GM13976 (cell line): ENCODE measurements at regions not wholly inside any gene's neighbourhood (a gene's known extent, or its start where the extent isn't known, plus 50 kb on each side); places are given as distances from the start of the nearest gene placed in this dataset.
"Not testable (repeated sequence)": the region's sequence is repeated elsewhere in the genome, so short reads cannot be mapped to it uniquely, and the experiment has no call there.

Source experiments
- DNase-seq: peaks from one replicate; pipeline ENCODE4 v3.0.0; 2012; ENCODE audit warnings: low spot score
- in situ Hi-C: fragments of 300-500 bp; cut with MboI; formaldehyde crosslinking; loops from one replicate; pipeline ENCODE4 v1.12.0; 2022; ENCODE audit warnings: low sequenced_read_pairs, mixed read lengths, inconsistent platforms; ENCODE audit not compliant: unreplicated experiment
- TF ChIP-seq, protein P1 (sequence below): IDR thresholded peaks from 2 replicates; pipeline ENCODE4 v1.5.1; 2012; ENCODE audit warnings: borderline replicate concordance, mild to moderate bottlenecking; ENCODE audit not compliant: insufficient read depth; ENCODE audit errors: extremely low read depth, missing control alignments, control extremely low read depth

DNA sequence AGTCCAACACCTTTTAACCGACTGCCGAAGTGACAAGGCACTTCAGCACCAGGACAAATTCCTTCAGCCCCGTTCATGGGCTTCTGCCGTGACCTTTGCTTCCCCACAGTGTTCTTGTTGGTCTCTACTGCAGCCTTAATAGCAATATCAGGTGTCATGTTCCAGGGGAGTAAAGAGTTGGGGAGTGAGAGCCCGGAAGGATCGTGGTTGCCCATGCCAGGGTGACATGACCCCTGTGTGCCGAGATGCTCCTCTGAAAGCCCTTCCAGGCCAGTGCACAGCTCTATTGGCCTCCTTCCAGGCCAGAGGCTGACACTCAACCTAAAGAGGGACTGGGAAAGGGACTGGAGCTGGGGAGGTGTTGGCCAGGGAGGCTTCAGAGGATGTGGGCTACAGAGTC lies 279.2 kb downstream of the CYRIA start:
- in situ Hi-C loops = no loop called here
- DNase-seq = no peak
- TF ChIP-seq, protein P1, sequence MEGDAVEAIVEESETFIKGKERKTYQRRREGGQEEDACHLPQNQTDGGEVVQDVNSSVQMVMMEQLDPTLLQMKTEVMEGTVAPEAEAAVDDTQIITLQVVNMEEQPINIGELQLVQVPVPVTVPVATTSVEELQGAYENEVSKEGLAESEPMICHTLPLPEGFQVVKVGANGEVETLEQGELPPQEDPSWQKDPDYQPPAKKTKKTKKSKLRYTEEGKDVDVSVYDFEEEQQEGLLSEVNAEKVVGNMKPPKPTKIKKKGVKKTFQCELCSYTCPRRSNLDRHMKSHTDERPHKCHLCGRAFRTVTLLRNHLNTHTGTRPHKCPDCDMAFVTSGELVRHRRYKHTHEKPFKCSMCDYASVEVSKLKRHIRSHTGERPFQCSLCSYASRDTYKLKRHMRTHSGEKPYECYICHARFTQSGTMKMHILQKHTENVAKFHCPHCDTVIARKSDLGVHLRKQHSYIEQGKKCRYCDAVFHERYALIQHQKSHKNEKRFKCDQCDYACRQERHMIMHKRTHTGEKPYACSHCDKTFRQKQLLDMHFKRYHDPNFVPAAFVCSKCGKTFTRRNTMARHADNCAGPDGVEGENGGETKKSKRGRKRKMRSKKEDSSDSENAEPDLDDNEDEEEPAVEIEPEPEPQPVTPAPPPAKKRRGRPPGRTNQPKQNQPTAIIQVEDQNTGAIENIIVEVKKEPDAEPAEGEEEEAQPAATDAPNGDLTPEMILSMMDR = no peak

DNA sequence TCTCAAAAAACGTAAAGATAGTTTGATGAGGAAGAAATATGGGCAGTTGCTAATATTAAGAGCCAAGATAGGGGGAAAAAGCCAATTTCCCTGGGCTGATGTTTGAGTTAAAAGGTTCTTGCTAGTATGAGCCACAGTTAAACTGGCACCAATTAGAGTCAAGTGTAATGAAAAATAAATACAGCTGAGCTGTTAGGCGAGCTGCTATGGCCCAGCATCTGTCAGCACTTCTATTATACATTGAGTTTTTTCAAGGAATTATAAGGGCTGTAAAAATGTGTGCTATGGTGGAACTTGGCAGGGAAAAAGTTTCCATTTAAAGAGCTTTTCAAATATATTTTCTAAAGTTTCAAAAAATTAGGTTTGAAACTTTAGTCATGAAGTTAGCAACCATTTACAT lies 279.6 kb downstream of the CYRIA start:
- in situ Hi-C loops = no loop called here
- TF ChIP-seq, protein P1 = no peak
- no peak for DNase-seq

DNA sequence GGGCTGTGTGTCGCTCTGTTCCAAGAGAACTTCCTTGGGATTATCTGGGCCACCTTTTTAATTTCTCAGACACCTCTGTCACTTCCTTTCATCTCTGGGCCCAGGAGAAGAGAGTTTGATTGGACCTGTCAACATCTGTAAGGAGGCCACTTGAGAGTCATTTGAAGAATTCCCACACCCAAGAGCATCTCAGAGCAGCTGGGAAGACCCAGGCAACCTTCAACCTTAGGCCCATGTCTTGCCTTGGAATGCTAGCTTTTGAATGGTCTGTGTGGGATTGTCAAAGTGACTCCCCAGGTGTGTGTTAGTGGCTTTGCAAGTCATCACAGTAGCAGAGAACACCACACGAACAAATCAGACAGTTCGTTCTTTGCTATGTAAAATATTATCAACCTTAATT lies 280.3 kb downstream of the CYRIA start:
- DNase-seq = no peak
- TF ChIP-seq, protein P1 = no peak
- in situ Hi-C loops = no loop called here

DNA sequence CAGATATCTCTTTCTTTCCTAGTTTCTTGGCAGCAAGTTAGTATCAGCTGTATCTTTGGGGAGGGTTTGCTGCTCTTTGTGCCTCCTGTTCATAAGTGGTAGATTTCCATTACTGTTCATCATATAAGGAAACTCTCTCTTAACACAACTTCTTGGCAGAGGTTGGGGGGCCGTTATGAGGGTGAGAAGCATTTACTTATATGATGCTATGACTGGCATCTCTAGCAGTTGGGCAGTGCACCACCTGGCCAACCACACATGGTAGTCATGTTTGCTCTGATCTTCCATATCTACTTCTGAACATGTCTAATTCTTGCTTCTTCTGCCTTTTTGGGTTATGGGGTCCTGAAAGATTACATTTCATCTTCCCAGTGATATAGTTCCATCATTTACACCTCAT lies 282.2 kb downstream of the CYRIA start:
- TF ChIP-seq, protein P1 = no peak
- in situ Hi-C loops = no loop called here
- no peak for DNase-seq

DNA sequence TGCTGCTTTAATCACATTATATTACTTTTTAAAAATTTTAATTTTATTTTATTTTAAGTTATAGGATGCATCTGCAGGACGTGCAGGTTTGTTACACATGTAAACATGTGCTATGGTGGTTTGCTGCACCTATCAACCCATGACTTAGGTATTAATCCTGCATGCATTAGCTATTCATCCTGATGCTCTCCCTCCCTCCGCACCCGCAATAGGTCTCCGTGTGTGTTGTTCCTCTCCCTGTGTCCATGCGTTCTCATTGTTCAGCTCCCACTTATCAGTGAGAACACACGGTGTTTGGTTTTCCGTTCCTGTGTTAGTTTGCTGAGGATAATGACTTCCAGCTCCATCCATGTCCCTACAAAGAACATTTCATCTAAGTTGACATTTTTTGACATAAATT lies 283.2 kb downstream of the CYRIA start:
- in situ Hi-C loops = no loop called here
- TF ChIP-seq, protein P1 = no peak
- DNase-seq = no peak

DNA sequence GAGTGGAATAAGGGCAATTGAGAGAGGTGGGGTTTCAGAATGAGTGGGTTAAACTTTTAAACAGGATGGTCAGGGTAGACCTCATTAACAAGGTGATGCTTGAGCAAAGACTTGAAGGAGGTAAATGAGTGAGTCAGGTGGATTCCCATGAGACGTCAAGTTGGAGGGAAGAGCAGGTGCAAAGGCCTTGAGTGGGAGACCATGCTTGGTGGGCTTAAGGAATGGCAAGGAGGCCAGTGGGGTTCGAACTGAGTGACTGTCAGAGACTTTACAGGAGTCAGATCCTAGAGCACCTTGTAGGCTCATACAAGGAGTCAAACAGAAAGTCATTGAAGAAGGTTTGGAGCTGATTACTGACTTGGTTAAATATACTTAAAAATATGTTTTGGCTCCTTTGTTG lies 284.1 kb downstream of the CYRIA start:
- TF ChIP-seq, protein P1 = no peak
- in situ Hi-C loops = no loop called here
- no peak for DNase-seq

DNA sequence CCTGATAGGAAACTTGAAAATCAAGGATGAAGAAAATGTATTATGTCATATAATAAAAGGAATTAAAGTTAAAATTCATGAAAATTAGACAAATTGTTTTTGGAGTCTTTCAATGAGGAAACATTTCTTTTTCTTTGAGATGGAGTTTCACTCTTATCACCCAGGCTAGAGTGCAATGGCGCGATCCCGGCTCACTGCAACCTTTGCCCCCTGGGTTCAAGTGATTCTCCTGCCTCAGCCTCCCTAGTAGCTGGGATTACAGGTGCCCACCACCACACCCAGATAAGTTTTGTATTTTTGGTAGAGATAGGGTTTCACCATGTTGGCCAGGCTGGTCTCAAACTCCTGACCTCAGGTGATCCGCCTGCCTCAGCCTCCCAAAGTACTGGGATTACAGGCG lies 285.7 kb downstream of the CYRIA start:
- DNase-seq, in situ Hi-C loops: not testable (repeated sequence)

DNA sequence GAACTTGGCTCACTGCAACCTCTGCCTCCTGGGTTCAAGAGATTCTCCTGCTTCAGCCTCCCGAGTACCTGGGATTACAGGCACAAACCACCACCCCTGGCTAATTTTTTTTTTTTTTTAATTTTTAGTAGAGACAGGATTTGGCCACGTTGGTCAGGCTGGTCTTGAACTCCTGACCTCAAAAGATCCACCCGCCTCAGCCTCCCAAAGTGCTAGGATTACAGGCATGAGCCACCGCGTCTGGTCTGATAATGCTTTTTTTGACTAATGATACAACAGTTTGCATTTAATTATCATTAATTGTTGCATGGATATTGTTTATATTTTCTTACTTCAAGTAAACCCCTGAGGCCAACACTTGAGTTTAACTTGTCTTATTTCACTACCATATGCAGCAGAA lies 286.6 kb downstream of the CYRIA start:
- DNase-seq, in situ Hi-C loops: not testable (repeated sequence)
